ENCODE measurements at regions not wholly inside any gene's neighbourhood (a gene's known extent, or its start where the extent isn't known, plus 50 kb on each side); places are given as distances from the start of the nearest gene placed in this dataset.

GRCh38 chr14:86540636-86541247 is 1010.8 kb downstream of the FLRT2 start:
- Histone ChIP-seq H3K27me3 (no peaks in the 10 kb centered on the region), H3K4me3 (no peak overlapping the region), H3K9me3 (replicated peaks in 1 of 3) (no peaks in the 10 kb centered on the region), H3K27ac (no peak overlapping the region), H3K4me1 (replicated peaks in 1 of 2) (no peaks in the 10 kb centered on the region), H3K36me3 (replicated peaks in 1 of 2) (no peaks in the 10 kb centered on the region)
- intact Hi-C loops (cut with DNase I): no loop called here
- TF ChIP-seq POLR2A (IDR thresholded peaks at IDR 0.05): no peak
- TF ChIP-seq, protein P1, sequence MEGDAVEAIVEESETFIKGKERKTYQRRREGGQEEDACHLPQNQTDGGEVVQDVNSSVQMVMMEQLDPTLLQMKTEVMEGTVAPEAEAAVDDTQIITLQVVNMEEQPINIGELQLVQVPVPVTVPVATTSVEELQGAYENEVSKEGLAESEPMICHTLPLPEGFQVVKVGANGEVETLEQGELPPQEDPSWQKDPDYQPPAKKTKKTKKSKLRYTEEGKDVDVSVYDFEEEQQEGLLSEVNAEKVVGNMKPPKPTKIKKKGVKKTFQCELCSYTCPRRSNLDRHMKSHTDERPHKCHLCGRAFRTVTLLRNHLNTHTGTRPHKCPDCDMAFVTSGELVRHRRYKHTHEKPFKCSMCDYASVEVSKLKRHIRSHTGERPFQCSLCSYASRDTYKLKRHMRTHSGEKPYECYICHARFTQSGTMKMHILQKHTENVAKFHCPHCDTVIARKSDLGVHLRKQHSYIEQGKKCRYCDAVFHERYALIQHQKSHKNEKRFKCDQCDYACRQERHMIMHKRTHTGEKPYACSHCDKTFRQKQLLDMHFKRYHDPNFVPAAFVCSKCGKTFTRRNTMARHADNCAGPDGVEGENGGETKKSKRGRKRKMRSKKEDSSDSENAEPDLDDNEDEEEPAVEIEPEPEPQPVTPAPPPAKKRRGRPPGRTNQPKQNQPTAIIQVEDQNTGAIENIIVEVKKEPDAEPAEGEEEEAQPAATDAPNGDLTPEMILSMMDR (IDR thresholded peaks at IDR 0.05): no peak
- 65 to 70% (median 69%) methylated on average over 6 of the region's 6 CpGs for WGBS, 4 donors
- DNase-seq: no peak

GRCh38 chr14:86539361-86540070 is 1009.6 kb downstream of the FLRT2 start:
- TF ChIP-seq, protein P1 (IDR thresholded peaks at IDR 0.05): no peak
- no peak for TF ChIP-seq POLR2A (IDR thresholded peaks at IDR 0.05)
- Histone ChIP-seq H3K36me3 (replicated peaks in 1 of 2) (no peaks in the 10 kb centered on the region), H3K4me1 (replicated peaks in 1 of 2) (no peaks in the 10 kb centered on the region), H3K4me3 (no peak overlapping the region), H3K27me3 (no peaks in the 10 kb centered on the region), H3K9me3 (replicated peaks in 1 of 3) (no peaks in the 10 kb centered on the region), H3K27ac (no peak overlapping the region)
- intact Hi-C loops (cut with DNase I): no loop called here
- DNase-seq: no peak
- WGBS, 4 donors: 53 to 75% (median 66%) methylated on average over 2 of the region's 2 CpGs

DNA sequence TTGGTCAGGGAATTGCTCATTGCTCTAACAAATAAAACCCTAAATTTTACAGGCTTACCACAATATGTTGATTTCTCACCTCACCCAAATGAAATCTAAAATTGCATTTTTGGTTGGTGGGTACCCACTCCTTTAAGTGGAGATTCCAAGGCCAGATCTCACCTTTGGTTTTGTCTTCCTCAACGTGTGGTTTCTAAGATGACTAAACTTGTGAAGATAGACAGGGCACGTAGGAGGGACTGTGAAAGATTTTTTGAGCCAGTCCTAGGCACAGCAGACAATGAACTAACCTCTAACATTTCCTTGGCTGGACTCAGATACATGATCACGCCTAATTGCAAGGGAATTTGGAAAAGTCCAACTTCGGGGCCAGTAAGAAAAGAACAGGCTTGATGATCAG is 1003.9 kb downstream of the FLRT2 start:
- H3K27ac ChIP-seq: no peak overlapping the region
- 75 to 79% (median 77%) methylated on average over 4 of the region's 4 CpGs for WGBS, 4 donors
- TF ChIP-seq, protein P1 (IDR thresholded peaks at IDR 0.05): no peak
- no peak for TF ChIP-seq POLR2A (IDR thresholded peaks at IDR 0.05)
- intact Hi-C loops (cut with DNase I): no loop called here
- H3K36me3 ChIP-seq (replicated peaks in 1 of 2): no peaks in the 10 kb centered on the region
- H3K9me3 ChIP-seq (replicated peaks in 1 of 3): no peaks in the 10 kb centered on the region
- DNase-seq: no peak
- H3K27me3 ChIP-seq: no peaks in the 10 kb centered on the region
- H3K4me1 ChIP-seq (replicated peaks in 1 of 2): no peaks in the 10 kb centered on the region
- H3K4me3 ChIP-seq: no peak overlapping the region

DNA sequence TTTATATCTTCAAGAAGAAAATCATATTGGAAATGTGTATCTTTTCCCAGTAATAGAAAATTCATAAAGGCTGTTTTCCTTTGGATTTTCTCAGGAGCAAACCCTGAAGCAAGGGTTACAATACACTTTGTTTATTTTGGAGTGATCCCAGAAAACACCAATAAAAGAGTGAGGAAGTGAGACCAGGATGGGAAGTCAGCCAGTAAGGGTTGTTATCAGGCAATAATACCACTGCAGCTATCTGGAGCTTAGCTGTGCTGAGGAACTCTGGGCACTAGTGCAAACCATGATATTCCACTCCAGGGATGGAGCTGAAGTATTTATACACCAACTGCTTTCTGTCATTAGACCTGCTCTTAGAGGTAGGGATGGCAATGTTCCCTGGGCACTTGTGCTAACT is 1002.3 kb downstream of the FLRT2 start:
- Histone ChIP-seq H3K4me1 (replicated peaks in 1 of 2) (no peaks in the 10 kb centered on the region), H3K36me3 (replicated peaks in 1 of 2) (no peaks in the 10 kb centered on the region), H3K9me3 (replicated peaks in 1 of 3) (no peaks in the 10 kb centered on the region), H3K4me3 (no peak overlapping the region), H3K27me3 (no peaks in the 10 kb centered on the region), H3K27ac (no peak overlapping the region)
- DNase-seq: no peak
- intact Hi-C loops (cut with DNase I): no loop called here
- TF ChIP-seq POLR2A (IDR thresholded peaks at IDR 0.05): no peak
- TF ChIP-seq, protein P1 (IDR thresholded peaks at IDR 0.05): no peak

Measured in adrenal gland (tissue), 9 donors.